Fibroblast of skin of abdomen (primary cell): ENCODE measurements at regions not wholly inside any gene's neighbourhood (a gene's known extent, or its start where the extent isn't known, plus 50 kb on each side); places are given as distances from the start of the nearest gene placed in this dataset.

Experiments
- DNase-seq: peaks from one replicate; pipeline ENCODE4 v3.0.0-alpha.2; 2013

GRCh38 chr16:79543219-79543618, 57.3 kb downstream of the MAF start:
- DNase-seq: no peak

GRCh38 chr16:79542237-79542774, 58.2 kb downstream of the MAF start:
- no peak for DNase-seq

DNA sequence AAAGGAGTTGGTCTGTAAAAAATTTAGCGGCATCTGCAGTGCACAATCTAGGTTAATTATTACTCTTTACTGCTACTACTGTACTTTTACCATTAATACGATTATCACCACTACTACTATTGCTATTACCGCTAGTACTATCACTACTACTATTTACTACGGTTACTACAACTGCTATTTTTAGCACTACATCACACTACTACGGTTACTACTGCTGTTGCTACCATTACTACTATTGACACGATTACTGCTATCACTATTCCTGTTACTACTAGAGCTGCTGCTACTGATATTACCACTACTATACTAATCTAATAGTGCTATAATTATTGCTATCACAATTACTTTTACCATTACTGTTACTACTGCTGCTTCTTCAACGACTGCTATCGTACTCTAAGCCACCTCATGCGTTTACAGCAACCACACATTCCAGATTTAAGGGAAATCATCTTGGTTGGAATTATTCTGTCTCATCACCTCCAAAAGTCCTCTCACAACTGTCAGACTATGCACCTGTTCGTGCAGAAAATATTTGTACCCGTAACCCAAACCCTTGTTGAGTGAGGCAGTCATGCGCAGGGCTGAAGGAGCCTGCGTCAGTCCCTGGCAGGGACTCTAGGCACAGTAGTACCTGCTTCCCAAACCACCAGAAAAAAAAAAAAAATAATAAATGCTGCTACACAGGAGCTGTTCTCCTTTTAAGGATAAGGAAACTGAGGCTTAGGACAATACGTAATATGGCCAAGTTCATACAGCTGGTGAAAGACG, 59.5 kb downstream of the MAF start:
- no peak for DNase-seq

DNA sequence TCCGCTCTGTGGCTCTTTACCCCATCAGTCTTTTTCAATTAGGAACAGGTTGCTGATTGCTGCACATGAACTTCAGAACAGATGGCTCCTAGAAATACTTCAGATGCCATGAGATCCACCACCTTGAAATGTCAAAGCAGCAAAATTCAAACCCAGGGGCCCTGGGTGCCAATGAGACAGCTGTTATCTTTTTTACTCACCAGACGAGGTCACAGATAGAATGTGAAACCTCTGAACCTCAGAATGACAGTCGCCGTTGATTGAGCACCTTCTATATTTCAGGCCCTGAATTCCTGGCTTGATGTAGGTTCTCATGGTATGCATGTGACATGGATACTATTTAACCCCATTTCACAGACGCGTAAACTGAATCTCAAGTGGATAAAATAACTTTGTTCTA, 63.0 kb downstream of the MAF start:
- DNase-seq: no peak

DNA sequence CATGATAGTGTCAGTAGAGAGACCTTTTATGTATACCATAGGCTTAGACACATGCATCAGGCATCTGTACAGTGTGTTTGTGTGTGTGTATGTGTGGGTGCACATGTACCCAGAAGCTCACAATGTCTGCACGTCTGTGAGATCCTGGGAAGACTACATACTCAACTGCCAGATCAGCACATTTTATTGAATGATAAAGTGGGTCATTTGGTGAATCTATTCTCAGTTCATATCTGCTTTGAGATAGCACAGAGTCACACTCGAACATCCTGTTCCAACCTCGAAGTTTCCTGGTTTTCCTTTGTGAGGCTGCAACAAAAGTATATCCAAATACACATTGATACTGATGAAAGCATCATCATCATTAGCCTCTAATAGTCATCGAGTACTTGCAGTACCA, 63.6 kb downstream of the MAF start:
- no peak for DNase-seq

DNA sequence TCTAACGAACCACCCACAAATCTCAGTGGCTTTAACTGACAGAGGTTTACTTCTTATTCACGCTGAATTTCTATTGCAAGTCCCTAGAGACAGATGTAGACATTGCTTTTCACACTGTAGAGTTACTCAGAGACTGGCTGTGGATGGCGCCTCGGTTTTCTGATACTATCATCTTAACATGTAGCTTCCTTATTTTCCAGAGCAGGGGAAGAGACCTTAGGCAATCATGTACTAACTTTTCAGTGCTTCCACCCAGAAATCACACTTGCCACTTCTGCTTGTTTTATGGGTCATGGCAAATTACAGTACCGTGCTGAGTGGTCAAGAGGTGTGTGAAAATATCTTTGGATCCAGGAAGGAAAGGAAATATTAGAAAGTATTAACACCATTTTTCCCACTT, 65.4 kb downstream of the MAF start:
- DNase-seq: no peak

DNA sequence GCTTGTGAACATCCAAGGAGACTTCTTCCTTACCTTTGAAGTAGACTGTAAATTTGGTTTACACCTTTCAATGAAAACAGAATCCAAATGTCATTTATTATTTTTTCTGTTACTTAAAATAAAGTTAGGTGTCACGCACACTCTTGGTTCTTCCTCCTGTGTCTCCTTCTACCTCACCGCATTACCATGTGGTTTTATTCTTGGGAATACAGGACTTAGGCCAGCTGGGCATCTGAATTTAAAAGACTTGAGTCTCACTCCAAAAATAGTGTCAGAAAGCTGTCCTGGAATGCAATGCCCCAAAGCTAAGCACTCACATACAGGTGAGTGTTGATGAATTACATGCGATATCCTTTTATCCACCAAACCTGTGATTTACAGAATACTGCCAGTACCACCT, 66.4 kb downstream of the MAF start:
- no peak for DNase-seq

DNA sequence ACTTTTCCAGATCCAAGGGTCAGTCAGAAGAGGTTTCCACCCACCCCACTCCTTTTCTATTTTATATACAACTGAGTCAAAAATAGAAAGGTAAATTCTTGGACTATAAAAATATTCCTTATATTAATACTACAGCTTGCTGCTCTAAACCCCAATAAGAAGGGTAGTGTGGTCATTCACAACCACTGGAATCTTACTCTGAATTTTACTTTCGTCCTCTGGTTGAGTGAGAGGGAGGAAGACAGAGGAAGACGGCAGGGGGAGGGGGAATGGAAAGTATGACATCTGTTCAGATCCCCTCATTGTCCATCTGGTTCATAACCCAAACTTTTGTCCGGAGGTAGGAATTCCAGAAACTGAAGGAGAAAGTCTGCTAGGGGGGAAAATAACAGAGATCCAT, 67.2 kb downstream of the MAF start:
- no peak for DNase-seq

DNA sequence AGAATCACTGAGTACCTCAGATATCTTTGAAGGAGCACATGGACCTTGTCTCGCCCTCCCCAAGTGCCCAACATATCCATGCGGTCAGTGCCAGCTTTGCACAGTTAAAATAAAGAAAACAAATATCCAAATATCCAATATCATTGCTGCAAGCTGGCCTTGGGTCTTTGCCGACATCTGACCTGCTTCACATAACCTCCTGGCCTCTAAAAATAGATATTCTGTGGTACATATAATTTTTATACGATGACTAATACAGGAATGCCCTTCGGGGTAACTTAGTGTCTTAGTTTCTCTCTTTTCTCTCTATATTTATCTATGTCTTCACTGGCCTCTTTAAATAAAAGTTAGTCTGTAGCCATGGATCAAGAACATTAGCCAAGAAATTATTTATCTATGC, 67.8 kb downstream of the MAF start:
- no peak for DNase-seq

DNA sequence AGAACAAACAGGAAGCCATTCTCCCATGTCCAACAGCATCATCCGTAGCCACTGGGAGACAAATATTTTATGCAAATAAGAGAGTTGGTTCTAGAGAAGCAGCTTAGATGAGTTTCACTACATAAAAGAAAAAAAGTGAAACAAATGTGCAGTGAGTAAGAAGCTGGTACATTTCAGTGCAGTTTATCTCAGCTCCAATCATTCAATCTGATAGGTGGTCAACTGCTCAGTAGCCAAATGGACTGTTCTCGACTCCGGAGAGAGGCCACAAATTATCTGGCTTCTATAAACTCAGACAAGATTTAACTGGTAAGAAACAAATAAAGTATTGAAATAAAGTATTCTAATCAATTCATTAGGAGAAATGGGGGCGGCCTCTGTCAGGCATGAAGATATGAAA, 68.3 kb downstream of the MAF start:
- DNase-seq: no peak

DNA sequence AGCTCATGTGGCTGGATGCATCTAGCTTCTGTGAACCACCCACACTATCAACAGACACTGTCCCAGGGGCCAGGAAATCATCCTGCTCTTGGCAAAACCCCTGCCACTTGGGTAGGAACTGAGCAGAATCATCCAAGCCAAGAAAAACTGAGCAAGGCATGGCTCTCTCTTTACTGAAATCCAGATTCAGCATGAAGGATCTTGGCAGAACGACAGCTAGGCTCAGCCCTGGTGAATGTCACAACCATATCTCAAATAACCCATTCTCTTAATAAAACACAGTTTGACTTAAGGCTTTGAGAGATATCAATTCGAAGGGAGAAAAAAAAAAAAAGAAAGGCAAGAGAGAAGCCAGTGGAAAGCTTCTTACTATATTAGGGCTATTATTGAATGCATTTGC, 72.2 kb downstream of the MAF start:
- no peak for DNase-seq

DNA sequence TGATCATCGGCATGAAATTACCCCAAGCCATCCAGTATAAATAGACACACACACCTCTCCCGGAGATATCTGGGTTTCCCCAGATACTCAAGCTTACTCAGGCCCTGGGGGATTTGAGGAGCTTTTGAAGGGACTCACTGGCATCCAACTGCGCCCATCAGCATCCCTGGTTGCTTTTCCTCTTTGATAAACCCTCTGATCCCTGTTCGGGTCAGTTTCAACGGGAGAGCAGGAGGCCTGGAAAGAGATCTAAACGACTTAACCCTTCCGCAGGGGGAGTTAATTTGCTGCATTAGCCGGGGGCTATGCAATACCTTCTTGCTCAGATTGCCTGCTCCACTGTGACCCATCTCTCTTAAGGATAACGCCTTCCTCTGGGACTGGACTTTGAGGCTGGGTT, 76.6 kb downstream of the MAF start:
- no peak for DNase-seq

DNA sequence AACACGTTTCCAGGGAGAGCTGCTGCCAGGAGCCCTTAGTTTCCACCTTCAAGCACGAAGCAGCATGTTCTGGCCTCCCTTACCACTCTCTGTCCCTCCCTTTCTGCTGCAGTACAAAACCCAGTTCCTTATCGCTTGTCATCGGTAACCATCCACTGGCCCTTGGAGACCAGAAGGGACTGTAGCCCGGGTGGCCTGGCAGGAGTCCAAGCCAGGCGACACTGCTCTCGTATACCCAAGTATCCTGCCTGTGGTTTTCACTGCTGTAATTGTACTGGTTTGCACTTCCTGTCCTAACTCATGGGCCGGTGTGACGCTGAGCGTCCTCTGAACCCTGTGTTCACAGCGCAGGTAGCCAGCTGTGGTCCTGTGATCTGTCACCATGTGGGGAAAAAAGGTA, 81.1 kb downstream of the MAF start:
- DNase-seq: no peak

DNA sequence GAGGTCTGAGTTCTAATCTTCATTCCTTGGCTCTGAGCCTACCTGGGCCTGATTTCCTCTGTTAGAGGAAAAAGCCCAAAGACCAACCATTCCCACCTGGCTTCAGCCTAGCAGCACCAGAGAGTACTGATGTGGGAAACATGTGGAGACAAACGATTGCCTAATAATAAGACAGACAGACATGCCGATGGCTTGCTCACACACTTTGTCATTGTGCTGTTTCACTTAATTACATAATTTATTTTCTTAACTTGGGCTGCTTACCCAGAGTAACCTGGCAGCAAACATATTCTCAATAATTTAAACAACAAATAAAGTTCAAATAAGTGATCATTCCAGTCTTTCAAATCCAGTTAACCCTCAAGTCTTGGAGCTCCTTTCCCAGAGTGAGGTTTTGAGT, 83.4 kb downstream of the MAF start:
- no peak for DNase-seq

DNA sequence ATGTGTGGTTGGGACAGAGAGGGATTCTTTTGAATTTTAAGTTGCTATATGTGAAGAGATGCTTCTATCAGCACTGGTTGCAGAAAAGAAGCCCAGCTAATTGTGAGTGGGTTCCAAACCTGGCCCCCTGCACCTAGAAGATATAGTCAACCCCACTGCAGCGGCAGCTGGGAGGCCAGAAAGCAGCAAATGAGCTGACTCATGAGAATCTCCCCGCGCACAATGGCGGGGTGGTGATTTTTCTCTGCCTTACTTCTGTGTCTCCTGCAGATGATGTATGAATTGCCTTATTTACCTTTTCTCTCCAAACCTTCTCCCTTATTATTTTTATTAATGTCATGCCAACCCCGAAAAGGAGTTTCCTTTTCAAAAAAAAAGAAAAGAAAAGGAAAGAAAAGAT, 89.7 kb downstream of the MAF start:
- DNase-seq: no peak

- DNase-seq: no peak
These were observed 90.6 kb downstream of the MAF start for GRCh38 chr16:79509906-79510305.

- no peak for DNase-seq
These were observed 91.3 kb downstream of the MAF start for GRCh38 chr16:79509211-79509631.

GRCh38 chr16:79508294-79508693, 92.2 kb downstream of the MAF start:
- no peak for DNase-seq

- no peak for DNase-seq
These were observed 95.2 kb downstream of the MAF start for GRCh38 chr16:79505344-79505743.

- no peak for DNase-seq
These were observed 97.0 kb downstream of the MAF start for GRCh38 chr16:79503511-79503910.

DNA sequence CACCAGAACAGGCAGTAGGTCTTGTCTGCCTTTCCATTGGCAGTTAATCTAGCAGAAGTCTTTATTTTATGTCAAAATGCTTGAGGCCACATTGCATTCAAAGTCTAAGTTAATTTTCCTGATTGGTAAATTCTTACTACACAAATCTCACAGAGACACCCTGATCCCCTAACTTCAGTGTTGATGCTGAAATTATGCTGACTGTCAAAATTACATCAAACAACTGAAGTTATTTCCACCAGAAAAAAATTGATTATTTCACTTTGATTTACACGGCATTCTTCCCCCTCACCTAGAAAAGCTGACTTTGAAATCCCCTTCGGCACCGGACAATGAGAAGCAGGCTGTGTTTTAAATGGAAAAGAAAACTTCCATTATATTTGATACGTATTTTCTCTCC, 99.1 kb downstream of the MAF start:
- DNase-seq: no peak

- DNase-seq: no peak
These were observed 99.7 kb downstream of the MAF start for GRCh38 chr16:79500866-79501265.

DNA sequence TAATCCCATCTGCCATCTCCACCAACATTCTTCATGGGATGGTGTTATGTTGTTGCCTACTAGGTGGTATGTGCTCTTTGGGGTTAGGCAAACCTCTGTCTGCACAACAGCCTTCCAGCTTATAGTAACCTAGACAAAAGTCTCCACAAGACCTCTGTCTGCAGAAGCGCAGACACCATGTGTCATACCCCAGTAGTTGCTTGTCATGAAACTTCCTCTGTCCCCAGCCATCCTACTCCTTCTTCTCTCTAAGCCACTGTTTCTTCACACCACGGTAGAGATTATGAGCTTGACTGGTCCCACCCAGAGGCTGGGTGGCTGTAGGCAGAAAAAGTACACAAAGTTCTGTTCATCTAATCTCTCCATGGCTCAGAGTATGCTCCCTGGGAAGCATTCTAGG, 100.3 kb downstream of the MAF start:
- no peak for DNase-seq

GRCh38 chr16:79498928-79499327, 101.6 kb downstream of the MAF start:
- no peak for DNase-seq
